Stomach (tissue), 8 donors: ENCODE measurements at regions not wholly inside any gene's neighbourhood (a gene's known extent, or its start where the extent isn't known, plus 50 kb on each side); places are given as distances from the start of the nearest gene placed in this dataset.

Source experiments
- DNase-seq, 2 donors: peaks; one replicate each; pipeline versions ENCODE4 v3.0.0 to v3.0.0-alpha.2; 2013 to 2019
- H3K27ac ChIP-seq, 5 donors: fragments of 200-600 bp in 4 of 5; sonication (generic) in 4 of 5; one replicate each; pipeline ENCODE4 v1.5.1; 2013 to 2019; ENCODE audit warnings: mild to moderate bottlenecking in 1 of 5, moderate library complexity in 1 of 5
- H3K27me3 ChIP-seq, 3 donors: fragments of 200-600 bp; sonication (generic); one replicate each; pipeline ENCODE4 v1.5.1; 2017 to 2019; ENCODE audit warnings: mixed run types in 1 of 3
- H3K36me3 ChIP-seq, 4 donors: fragments of 200-600 bp; sonication (generic); 1 replicate in 3 of 4; 2 replicates in 1 of 4; pipeline ENCODE4 v1.5.1; 2016 to 2019
- H3K4me1 ChIP-seq, 4 donors: fragments of 200-600 bp; sonication (generic); one replicate each; pipeline ENCODE4 v1.5.1; 2016 to 2019
- H3K4me3 ChIP-seq, 4 donors: fragments of 200-600 bp; sonication (generic) in 3 of 4; one replicate each; pipeline ENCODE4 v1.5.1; 2016 to 2019; ENCODE audit warnings: mild to moderate bottlenecking in 1 of 4
- H3K9me3 ChIP-seq, 4 donors: fragments of 200-600 bp; sonication (generic); one replicate each; pipeline ENCODE4 v1.5.1; 2016 to 2019
- EP300 ChIP-seq: sonication (generic); formaldehyde crosslinking; IDR thresholded peaks from one replicate; pipeline ENCODE4 v1.6.1; 2017; ENCODE audit warnings: antibody characterized with exemption
- POLR2A ChIP-seq, 4 donors: fragments of 450-650 bp; IDR thresholded peaks; one replicate each; pipeline ENCODE4 v1.6.1; 2016; ENCODE audit warnings: antibody characterized with exemption in 4 of 4, control low read depth in 2 of 4, mild to moderate bottlenecking in 1 of 4, moderate library complexity in 1 of 4
- POLR2AphosphoS5 ChIP-seq, 3 donors: sonication (generic); formaldehyde crosslinking; IDR thresholded peaks; one replicate each; pipeline ENCODE4 v1.6.1; 2016; ENCODE audit warnings: antibody characterized with exemption in 3 of 3
- WGBS, 5 donors: extraction: QIAGEN DNeasy Blood & Tissue Kit in 3 of 5; methylation state at CpG; one replicate each; pipeline versions ENCODE4 v1.1.5 to v1.1.7; 2013 to 2018; 5-methylcytosine and 5-hydroxymethylcytosine counted together
- intact Hi-C: fragments of 100-400 bp; cut with DNase I; formaldehyde crosslinking; loops from one replicate; pipeline ENCODE4 v1.15.1; 2023; ENCODE audit warnings: low total_unique reads
- TF ChIP-seq, protein P1 (sequence below), 7 experiments: fragments of 450-650 bp in 4 of 7; fragments of 200-600 bp in 3 of 7; sonication (generic) in 3 of 7; IDR thresholded peaks; one replicate each; pipeline ENCODE4 v1.5.1; 2016 to 2019; ENCODE audit warnings: antibody characterized with exemption in 7 of 7, control low read depth in 2 of 7, mild to moderate bottlenecking in 1 of 7
- donor health status: healthy with polysubstance abuse.
- donor health status: Bipolar disorder and iron deficiency.
- donor health status: healthy.

DNA sequence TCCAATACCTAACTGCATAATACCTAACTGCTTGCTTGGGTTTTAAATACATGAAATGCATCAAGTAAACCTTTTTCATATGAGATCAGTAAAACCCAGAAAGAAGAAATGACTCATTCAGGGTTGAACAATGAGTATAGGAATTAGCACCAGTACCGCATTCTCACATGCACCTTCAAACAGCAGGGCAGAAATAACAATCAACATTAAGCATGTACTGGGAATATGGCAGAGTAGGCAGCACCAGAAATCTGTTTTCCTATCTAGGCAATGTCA, 850.3 kb upstream of the SORCS1 start:
- TF ChIP-seq, protein P1, sequence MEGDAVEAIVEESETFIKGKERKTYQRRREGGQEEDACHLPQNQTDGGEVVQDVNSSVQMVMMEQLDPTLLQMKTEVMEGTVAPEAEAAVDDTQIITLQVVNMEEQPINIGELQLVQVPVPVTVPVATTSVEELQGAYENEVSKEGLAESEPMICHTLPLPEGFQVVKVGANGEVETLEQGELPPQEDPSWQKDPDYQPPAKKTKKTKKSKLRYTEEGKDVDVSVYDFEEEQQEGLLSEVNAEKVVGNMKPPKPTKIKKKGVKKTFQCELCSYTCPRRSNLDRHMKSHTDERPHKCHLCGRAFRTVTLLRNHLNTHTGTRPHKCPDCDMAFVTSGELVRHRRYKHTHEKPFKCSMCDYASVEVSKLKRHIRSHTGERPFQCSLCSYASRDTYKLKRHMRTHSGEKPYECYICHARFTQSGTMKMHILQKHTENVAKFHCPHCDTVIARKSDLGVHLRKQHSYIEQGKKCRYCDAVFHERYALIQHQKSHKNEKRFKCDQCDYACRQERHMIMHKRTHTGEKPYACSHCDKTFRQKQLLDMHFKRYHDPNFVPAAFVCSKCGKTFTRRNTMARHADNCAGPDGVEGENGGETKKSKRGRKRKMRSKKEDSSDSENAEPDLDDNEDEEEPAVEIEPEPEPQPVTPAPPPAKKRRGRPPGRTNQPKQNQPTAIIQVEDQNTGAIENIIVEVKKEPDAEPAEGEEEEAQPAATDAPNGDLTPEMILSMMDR (IDR thresholded peaks at IDR 0.05): no peak
- TF ChIP-seq POLR2AphosphoS5 (IDR thresholded peaks at IDR 0.05) (no peak), EP300 (no peak), POLR2A (IDR thresholded peaks at IDR 0.05) (no peak)
- H3K4me1 ChIP-seq: no peaks in the 10 kb centered on the region
- DNase-seq: no peak
- no peaks in the 10 kb centered on the region for H3K36me3 ChIP-seq
- H3K9me3 ChIP-seq: peaks cover 0 to 11% (median 9%) of the 10 kb centered on the region in 4 donors
- intact Hi-C loops: no loop called here
- H3K27ac ChIP-seq: no peak overlapping the region
- WGBS, 5 donors: 90 to 100% (median 96%) methylated on average over 1 of the region's 1 CpG
- H3K4me3 ChIP-seq: no peak overlapping the region
- no peaks in the 10 kb centered on the region for H3K27me3 ChIP-seq

DNA sequence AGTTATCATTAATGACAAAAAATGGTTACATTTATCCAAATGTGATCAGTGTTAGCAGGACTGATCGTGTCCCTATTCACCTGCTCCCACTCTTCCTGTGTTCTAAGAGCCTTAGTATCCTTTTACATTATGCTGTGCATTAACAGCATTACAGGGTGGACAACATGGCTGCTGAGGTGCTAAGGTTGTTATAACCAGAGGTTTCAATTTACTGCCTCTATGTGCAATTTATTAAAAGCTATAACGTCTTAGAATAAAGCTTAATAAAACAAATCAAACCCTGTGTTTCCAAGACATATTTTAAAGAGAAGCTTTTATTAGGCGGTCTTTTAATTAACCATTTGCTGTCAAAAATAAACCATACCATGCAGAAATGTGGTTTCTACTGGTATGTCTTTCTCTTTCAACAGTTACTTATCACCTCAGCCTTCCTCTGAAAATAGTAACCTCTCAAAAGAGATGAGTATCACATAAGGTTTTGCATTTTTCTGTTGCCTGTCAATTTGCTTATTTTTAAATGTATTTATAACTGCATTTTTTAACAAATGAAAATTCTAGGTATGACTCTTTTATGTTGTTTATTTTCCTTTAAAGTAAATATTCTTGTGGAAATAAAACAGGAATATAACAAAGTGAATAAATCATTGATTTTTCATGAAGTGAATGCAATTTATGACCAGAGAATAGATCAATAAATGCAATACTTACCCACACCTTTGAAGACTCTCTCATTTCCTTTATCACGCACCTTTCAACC, 849.8 kb upstream of the SORCS1 start:
- no peak overlapping the region for H3K27ac ChIP-seq
- no peak for TF ChIP-seq EP300
- TF ChIP-seq POLR2AphosphoS5 (IDR thresholded peaks at IDR 0.05): no peak
- TF ChIP-seq, protein P1 (IDR thresholded peaks at IDR 0.05): no peak

DNA sequence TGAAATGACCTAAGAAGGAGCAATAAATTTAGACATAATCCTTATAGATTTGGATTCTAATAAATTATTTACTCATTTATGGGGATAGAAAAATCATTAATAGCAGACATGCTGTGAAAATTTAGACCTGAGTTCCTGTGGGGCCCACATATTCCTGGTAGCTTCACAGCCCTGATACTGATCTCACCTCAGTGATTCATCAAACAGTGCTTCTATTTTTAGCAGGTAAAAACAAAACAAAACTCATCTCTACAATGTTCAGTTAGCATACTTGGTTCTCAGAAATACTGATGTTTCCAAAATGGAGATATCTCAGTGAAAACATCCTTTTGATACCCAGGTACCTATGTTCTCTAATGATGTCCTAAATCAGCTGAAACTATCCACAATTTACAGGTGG, 841.1 kb upstream of the SORCS1 start:
- Histone ChIP-seq H3K4me3 (no peak overlapping the region), H3K4me1 (no peaks in the 10 kb centered on the region), H3K27me3 (no peaks in the 10 kb centered on the region), H3K36me3 (no peaks in the 10 kb centered on the region), H3K9me3 (peaks cover 0 to 11% (median 9%) of the 10 kb centered on the region in 4 donors), H3K27ac (no peak overlapping the region)
- TF ChIP-seq POLR2AphosphoS5 (IDR thresholded peaks at IDR 0.05) (no peak), POLR2A (IDR thresholded peaks at IDR 0.05) (no peak), EP300 (no peak)
- TF ChIP-seq, protein P1 (IDR thresholded peaks at IDR 0.05): no peak
- DNase-seq: no peak
- intact Hi-C loops: no loop called here

More for the DNA sequence above, 849.8 kb upstream of the SORCS1 start:
- Histone ChIP-seq H3K36me3 (no peaks in the 10 kb centered on the region), H3K4me1 (no peaks in the 10 kb centered on the region), H3K9me3 (peaks cover 0 to 7% (median 6%) of the 10 kb centered on the region in 4 donors), H3K27me3 (no peaks in the 10 kb centered on the region), H3K4me3 (no peak overlapping the region)
- 73 to 83% (median 79%) methylated on average over 4 of the region's 4 CpGs for WGBS, 5 donors
- no peak for DNase-seq
- intact Hi-C loops: no loop called here

DNA sequence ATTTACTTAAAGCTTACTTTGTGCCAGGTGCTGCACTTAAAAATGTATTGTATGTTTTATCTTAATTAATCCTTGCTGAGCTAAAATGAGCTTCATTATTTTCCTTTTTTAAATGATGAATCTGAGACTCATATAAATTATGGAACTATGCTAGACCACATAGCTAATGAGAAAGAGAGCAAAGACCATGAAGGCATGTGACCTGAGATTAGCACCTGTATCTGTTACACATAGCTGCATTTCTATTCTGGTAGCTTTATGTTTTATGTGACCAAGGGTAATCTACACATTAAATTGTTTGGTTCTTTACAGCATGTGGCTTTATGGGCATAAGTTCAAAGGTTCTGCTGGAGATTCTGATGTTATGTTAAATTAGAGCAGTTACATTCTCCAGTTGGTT, 839.1 kb upstream of the SORCS1 start:
- H3K36me3 ChIP-seq: no peaks in the 10 kb centered on the region
- H3K4me1 ChIP-seq: no peaks in the 10 kb centered on the region
- no peak overlapping the region for H3K27ac ChIP-seq
- no peak overlapping the region for H3K4me3 ChIP-seq
- TF ChIP-seq POLR2A (IDR thresholded peaks at IDR 0.05): no peak
- TF ChIP-seq, protein P1 (IDR thresholded peaks at IDR 0.05): no peak
- TF ChIP-seq EP300: no peak
- TF ChIP-seq POLR2AphosphoS5 (IDR thresholded peaks at IDR 0.05): no peak
- DNase-seq: no peak
- H3K9me3 ChIP-seq: peaks cover 0 to 11% (median 9%) of the 10 kb centered on the region in 4 donors
- intact Hi-C loops: no loop called here
- H3K27me3 ChIP-seq: no peaks in the 10 kb centered on the region
